ENCODE measurements at regions not wholly inside any gene's neighbourhood (a gene's known extent, or its start where the extent isn't known, plus 50 kb on each side); places are given as distances from the start of the nearest gene placed in this dataset.

GRCh38 chrX:104400387-104400786, 145.7 kb upstream of the ESX1 start:
- TF ChIP-seq, protein P1, sequence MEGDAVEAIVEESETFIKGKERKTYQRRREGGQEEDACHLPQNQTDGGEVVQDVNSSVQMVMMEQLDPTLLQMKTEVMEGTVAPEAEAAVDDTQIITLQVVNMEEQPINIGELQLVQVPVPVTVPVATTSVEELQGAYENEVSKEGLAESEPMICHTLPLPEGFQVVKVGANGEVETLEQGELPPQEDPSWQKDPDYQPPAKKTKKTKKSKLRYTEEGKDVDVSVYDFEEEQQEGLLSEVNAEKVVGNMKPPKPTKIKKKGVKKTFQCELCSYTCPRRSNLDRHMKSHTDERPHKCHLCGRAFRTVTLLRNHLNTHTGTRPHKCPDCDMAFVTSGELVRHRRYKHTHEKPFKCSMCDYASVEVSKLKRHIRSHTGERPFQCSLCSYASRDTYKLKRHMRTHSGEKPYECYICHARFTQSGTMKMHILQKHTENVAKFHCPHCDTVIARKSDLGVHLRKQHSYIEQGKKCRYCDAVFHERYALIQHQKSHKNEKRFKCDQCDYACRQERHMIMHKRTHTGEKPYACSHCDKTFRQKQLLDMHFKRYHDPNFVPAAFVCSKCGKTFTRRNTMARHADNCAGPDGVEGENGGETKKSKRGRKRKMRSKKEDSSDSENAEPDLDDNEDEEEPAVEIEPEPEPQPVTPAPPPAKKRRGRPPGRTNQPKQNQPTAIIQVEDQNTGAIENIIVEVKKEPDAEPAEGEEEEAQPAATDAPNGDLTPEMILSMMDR (IDR thresholded peaks at IDR 0.05) = no peak
- no peak for TF ChIP-seq POLR2A (IDR thresholded peaks at IDR 0.05)
- 89% methylated on average over 1 of the region's 1 CpG for WGBS
- H3K36me3 ChIP-seq = no peaks in the 10 kb centered on the region

DNA sequence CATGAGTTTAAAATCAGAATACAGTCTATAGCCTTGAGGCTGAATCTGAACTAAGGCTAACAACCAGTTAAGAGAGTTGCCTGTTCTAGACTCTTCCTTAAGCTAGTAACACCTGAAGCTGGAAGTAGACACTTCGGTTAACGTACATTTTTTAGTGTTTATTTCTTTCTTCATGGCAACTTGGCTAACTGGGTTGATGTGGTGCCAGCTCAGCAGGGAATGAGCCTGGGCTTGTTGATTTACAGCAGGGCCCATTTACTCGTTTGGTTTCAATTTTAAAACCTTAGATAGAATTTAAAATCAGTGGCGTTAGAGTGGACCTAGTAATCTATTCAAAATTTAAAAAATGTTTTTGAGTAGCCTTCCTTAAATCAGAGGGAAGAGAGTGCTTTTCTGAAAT, 137.6 kb upstream of the ESX1 start:
- TF ChIP-seq EP300 (IDR thresholded peaks at IDR 0.05) (no peak), POLR2A (IDR thresholded peaks at IDR 0.05) (no peak), POLR2AphosphoS5 (IDR thresholded peaks at IDR 0.05) (no peak)
- TF ChIP-seq, protein P1 (IDR thresholded peaks at IDR 0.05) = no peak
- Histone ChIP-seq H3K4me3 (no peak overlapping the region), H3K36me3 (no peaks in the 10 kb centered on the region), H3K9me3 (no peaks in the 10 kb centered on the region), H3K27me3 (no peaks in the 10 kb centered on the region), H3K27ac (no peak overlapping the region), H3K4me1 (no peaks in the 10 kb centered on the region)
- WGBS = 52% methylated on average over 4 of the region's 4 CpGs
- DNase-seq (ENCODE audit: low spot score in 2 of 2) = no peak

More at GRCh38 chrX:104400387-104400786, 145.7 kb upstream of the ESX1 start:
- DNase-seq (ENCODE audit: low spot score in 2 of 2) = no peak
- Histone ChIP-seq H3K9me3 (no peaks in the 10 kb centered on the region), H3K27me3 (no peaks in the 10 kb centered on the region), H3K4me3 (no peak overlapping the region), H3K27ac (no peak overlapping the region), H3K4me1 (no peaks in the 10 kb centered on the region)

- DNase-seq (ENCODE audit: low spot score in 2 of 2) = no peak
- Histone ChIP-seq H3K4me3 (no peak overlapping the region), H3K4me1 (no peaks in the 10 kb centered on the region), H3K27ac (no peak overlapping the region), H3K27me3 (no peaks in the 10 kb centered on the region), H3K9me3 (no peaks in the 10 kb centered on the region), H3K36me3 (no peaks in the 10 kb centered on the region)
- TF ChIP-seq EP300 (IDR thresholded peaks at IDR 0.05) = no peak
- TF ChIP-seq, protein P1 (IDR thresholded peaks at IDR 0.05) = no peak
- no peak for TF ChIP-seq POLR2A (IDR thresholded peaks at IDR 0.05)
- TF ChIP-seq POLR2AphosphoS5 (IDR thresholded peaks at IDR 0.05) = no peak
- 56% methylated on average over 4 of the region's 4 CpGs for WGBS
These were observed 137.2 kb upstream of the ESX1 start for GRCh38 chrX:104391906-104392305.

GRCh38 chrX:104376937-104377336, 122.2 kb upstream of the ESX1 start:
- Histone ChIP-seq H3K4me1 (no peaks in the 10 kb centered on the region), H3K4me3 (no peak overlapping the region), H3K27ac (no peak overlapping the region), H3K9me3 (no peaks in the 10 kb centered on the region), H3K36me3 (no peaks in the 10 kb centered on the region), H3K27me3 (no peaks in the 10 kb centered on the region)
- TF ChIP-seq, protein P1 (IDR thresholded peaks at IDR 0.05) = no peak
- TF ChIP-seq EP300 (IDR thresholded peaks at IDR 0.05) (no peak), POLR2A (IDR thresholded peaks at IDR 0.05) (no peak)
- 64% methylated on average over 2 of the region's 2 CpGs for WGBS
- DNase-seq (ENCODE audit: low spot score in 2 of 2) = no peak

DNA sequence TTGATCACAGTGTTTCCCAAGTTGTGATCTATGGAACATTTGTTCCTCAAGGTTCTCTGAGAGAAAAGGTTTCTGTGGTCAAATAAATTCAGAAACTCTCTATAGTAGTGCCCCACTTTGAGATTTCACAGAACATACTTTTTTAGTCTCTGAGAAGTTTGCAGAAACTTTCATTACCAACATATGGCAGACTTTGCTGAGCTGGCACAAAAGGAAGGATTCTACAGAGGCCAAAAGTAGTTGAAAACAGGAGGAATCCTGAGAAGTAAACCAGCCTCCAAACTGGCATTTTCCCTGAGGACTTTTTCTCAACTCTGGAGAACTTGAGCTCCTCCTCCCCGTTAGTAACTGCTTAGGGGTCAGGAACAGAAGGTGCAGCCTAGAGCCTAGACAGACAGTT, 117.8 kb upstream of the ESX1 start:
- Histone ChIP-seq H3K36me3 (no peaks in the 10 kb centered on the region), H3K4me1 (no peaks in the 10 kb centered on the region), H3K27ac (no peak overlapping the region), H3K9me3 (no peaks in the 10 kb centered on the region), H3K4me3 (no peak overlapping the region), H3K27me3 (no peaks in the 10 kb centered on the region)
- no peak for DNase-seq (ENCODE audit: low spot score in 2 of 2)
- TF ChIP-seq EP300 (IDR thresholded peaks at IDR 0.05) (no peak), POLR2A (IDR thresholded peaks at IDR 0.05) (no peak), POLR2AphosphoS5 (IDR thresholded peaks at IDR 0.05) (no peak)
- TF ChIP-seq, protein P1 (IDR thresholded peaks at IDR 0.05) = no peak
- 33% methylated on average over 1 of the region's 1 CpG for WGBS

Measured in suprapubic skin (tissue), 4 donors.